HepG2 (cell line): ENCODE measurements at regions not wholly inside any gene's neighbourhood (a gene's known extent, or its start where the extent isn't known, plus 50 kb on each side); places are given as distances from the start of the nearest gene placed in this dataset.

Experiments used
- ATAC-seq: fragments of 200-7000 bp; cut with Tn5 transposase; 3 replicates; pipeline ENCODE4 v1.9.1; 2020; ENCODE audit warnings: mild to moderate bottlenecking, moderate library complexity
- BruUV-seq: library from RNA; stranded (reverse); fragments of 400-500 nt; replicated peaks from 2 replicates; lab custom pipeline; 2021; lab: Mats Ljungman, UMichigan
- CTCF ChIA-PET: fragments of 300-600 bp; formaldehyde crosslinking; extraction: SDS; loops from one replicate; lab custom pipeline; 2021; ENCODE audit warnings: low total read pairs, inconsistent platforms, low intra/inter-chr PET ratio; lab: Yijun Ruan, JAX
- POLR2A ChIA-PET: fragments of 350-600 bp; sonication (Branson Sonifier 250); formaldehyde crosslinking; loops from one replicate; lab custom pipeline; 2020; ENCODE audit warnings: antibody characterized with exemption, inconsistent platforms; lab: Yijun Ruan, JAX
- DNase-seq: peaks from one replicate; pipeline ENCODE4 v3.0.0-alpha.2; 2015; ENCODE audit warnings: low spot score
- FAIRE-seq: peaks from 3 replicates; lab custom pipeline; 2011; peaks lifted over from hg19 to GRCh38; lab: Jason Lieb, UNC
- H2AFZ ChIP-seq: one replicate; pipeline ENCODE4 v1.6.1; 2011; ENCODE audit warnings: low read length, inconsistent platforms
- H3K27ac ChIP-seq: fragments of 300-600 bp; 3 replicates; pipeline ENCODE4 v1.8.0; 2011; ENCODE audit warnings: mixed run types, mild to moderate bottlenecking, mixed read lengths, low read length, inconsistent platforms; ENCODE audit not compliant: insufficient read depth; ENCODE audit errors: extremely low read length
- H3K27me3 ChIP-seq, 2 experiments: fragments of 200-600 bp in 1 of 2; 2 replicates in 1 of 2; 3 replicates in 1 of 2; pipeline versions ENCODE4 v1.6.0 to v1.8.0; 2011; ENCODE audit warnings: low read length in 2 of 2, mild to moderate bottlenecking in 2 of 2, moderate library complexity in 2 of 2, inconsistent platforms in 1 of 2; ENCODE audit not compliant: insufficient read depth in 2 of 2, control insufficient read depth in 1 of 2
- H3K36me3 ChIP-seq, 2 experiments: fragments of 200-600 bp in 1 of 2; replicated peaks in 1 of 2; 2 replicates in 1 of 2; 3 replicates in 1 of 2; pipeline versions ENCODE4 v1.5.1 to v1.8.0; 2011; ENCODE audit warnings: low read length in 2 of 2, inconsistent platforms in 1 of 2; ENCODE audit not compliant: insufficient read depth in 2 of 2, control insufficient read depth in 1 of 2
- H3K4me1 ChIP-seq: 2 replicates; pipeline ENCODE4 v1.5.1; 2012; ENCODE audit warnings: low read length, inconsistent platforms; ENCODE audit not compliant: insufficient read depth
- H3K4me2 ChIP-seq: 2 replicates; pipeline ENCODE4 v1.6.0; 2011; ENCODE audit warnings: low read depth, low read length, inconsistent platforms
- H3K4me3 ChIP-seq, 3 experiments: fragments of 200-600 bp in 1 of 3; sonication (generic), shearing (Covaris generic) in 1 of 3; replicated peaks in 1 of 3; 2 replicates each; pipeline ENCODE4 v1.5.1; 2011 to 2016; ENCODE audit warnings: low read length in 3 of 3, inconsistent platforms in 2 of 3, low read depth in 2 of 3, mild to moderate bottlenecking in 2 of 3, control low read depth in 1 of 3, mixed read lengths in 1 of 3; ENCODE audit not compliant: insufficient read depth in 1 of 3
- H3K79me2 ChIP-seq: one replicate; pipeline ENCODE4 v1.6.1; 2011; ENCODE audit warnings: low read length, inconsistent platforms; ENCODE audit not compliant: insufficient read depth
- H3K9ac ChIP-seq: 2 replicates; pipeline ENCODE4 v1.6.0; 2011; ENCODE audit warnings: mild to moderate bottlenecking, low read depth, low read length, inconsistent platforms; ENCODE audit not compliant: insufficient read depth
- H3K9me3 ChIP-seq: 2 replicates; pipeline ENCODE4 v1.5.1; 2012; ENCODE audit warnings: mild to moderate bottlenecking, low read length
- H4K20me1 ChIP-seq: 2 replicates; pipeline ENCODE4 v1.6.0; 2011; ENCODE audit warnings: inconsistent platforms, mild to moderate bottlenecking, low read length, moderate library complexity; ENCODE audit not compliant: insufficient read depth
- SNAPC2 ChIP-seq: sonication (generic); formaldehyde crosslinking; IDR thresholded peaks from 2 replicates; pipeline ENCODE4 v1.8.1; 2022; ENCODE audit warnings: mild to moderate bottlenecking, missing genetic modification reagents
- SP1 ChIP-seq, 2 experiments: fragments of 450-650 bp in 1 of 2; sonication (generic) in 1 of 2; formaldehyde crosslinking in 1 of 2; IDR thresholded peaks; 2 replicates each; pipeline versions ENCODE4 v1.4.0 to v1.6.1; 2016 to 2020; ENCODE audit warnings: missing genetic modification reagents in 1 of 2
- ZIK1 ChIP-seq: sonication (generic); formaldehyde crosslinking; IDR thresholded peaks from 2 replicates; pipeline ENCODE4 v1.5.0; 2020; ENCODE audit warnings: mild to moderate bottlenecking, low read depth, missing genetic modification reagents, borderline replicate concordance
- ZNF382 ChIP-seq: sonication (generic); formaldehyde crosslinking; IDR thresholded peaks from 2 replicates; pipeline ENCODE4 v1.5.0; 2020; ENCODE audit warnings: missing genetic modification reagents, mild to moderate bottlenecking, borderline replicate concordance
- WGBS: methylation state at CpG from one replicate; pipeline ENCODE4 v1.1.6; 2017; ENCODE audit warnings: low lambda C conversion rate; 5-methylcytosine and 5-hydroxymethylcytosine counted together
- in situ Hi-C: cut with HindIII; loops from 2 replicates; pipeline ENCODE4 v1.10.0; 2017; ENCODE audit warnings: low pct_unique_long_range_greater_than_20kb; ENCODE audit not compliant: extremely low pct_ligation_motif_present
- intact Hi-C: fragments of 100-400 bp; cut with micrococcal nuclease; formaldehyde crosslinking; loops from one replicate; pipeline ENCODE4 v1.10.0; 2022; ENCODE audit not compliant: unreplicated experiment
- TF ChIP-seq, protein P1 (sequence below): fragments of 450-650 bp; IDR thresholded peaks from 2 replicates; pipeline ENCODE4 v1.6.1; 2016
- TF ChIP-seq, protein P2 (sequence below): sonication (generic); formaldehyde crosslinking; IDR thresholded peaks from 2 replicates; pipeline ENCODE4 v1.4.0; 2020; ENCODE audit warnings: missing genetic modification reagents, borderline replicate concordance

DNA sequence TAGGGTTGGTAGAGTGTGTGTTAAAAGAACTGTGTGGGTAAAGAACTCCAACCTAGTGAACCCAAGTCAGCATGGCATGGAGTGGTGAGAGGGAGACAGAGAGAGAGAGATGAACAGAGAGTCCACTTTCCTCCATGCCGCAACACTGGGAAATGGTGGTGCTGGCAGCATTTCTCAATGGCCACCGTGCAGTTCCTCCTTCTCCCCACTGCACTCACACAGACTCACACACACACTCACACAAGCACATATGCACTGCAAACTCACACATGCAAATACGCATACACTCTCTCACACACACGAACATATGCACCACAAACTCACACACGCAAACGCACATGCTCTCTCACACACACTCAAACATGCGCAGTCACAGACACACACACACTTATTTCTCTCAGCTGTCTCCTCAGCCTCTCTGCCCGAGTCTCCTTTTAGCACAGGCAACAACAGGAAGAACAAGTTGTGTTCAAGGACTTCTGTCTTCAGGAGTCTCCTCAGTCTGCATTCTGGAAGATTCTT, 66.5 kb upstream of the LY86 start:
- ChIA-PET CTCF (no interaction called here), POLR2A (no interaction called here)
- no peak for FAIRE-seq
- Histone ChIP-seq H3K4me1 (no peaks in the 10 kb centered on the region), H2AFZ (no peak overlapping the region), H4K20me1 (no peaks in the 10 kb centered on the region), H3K4me3 (no peak overlapping the region), H3K79me2 (no peaks in the 10 kb centered on the region), H3K27ac (no peak overlapping the region), H3K36me3 (no peaks in the 10 kb centered on the region), H3K9me3 (no peaks in the 10 kb centered on the region), H3K27me3 (peaks cover 2 to 27% of the 10 kb centered on the region in 2 experiments; a peak in 3 of 5 replicates), H3K9ac (no peak overlapping the region), H3K4me2 (no peak overlapping the region)
- DNase-seq: no peak
- no peak for TF ChIP-seq ZNF382 (CRISPR knock-in tag)
- TF ChIP-seq, protein P1, sequence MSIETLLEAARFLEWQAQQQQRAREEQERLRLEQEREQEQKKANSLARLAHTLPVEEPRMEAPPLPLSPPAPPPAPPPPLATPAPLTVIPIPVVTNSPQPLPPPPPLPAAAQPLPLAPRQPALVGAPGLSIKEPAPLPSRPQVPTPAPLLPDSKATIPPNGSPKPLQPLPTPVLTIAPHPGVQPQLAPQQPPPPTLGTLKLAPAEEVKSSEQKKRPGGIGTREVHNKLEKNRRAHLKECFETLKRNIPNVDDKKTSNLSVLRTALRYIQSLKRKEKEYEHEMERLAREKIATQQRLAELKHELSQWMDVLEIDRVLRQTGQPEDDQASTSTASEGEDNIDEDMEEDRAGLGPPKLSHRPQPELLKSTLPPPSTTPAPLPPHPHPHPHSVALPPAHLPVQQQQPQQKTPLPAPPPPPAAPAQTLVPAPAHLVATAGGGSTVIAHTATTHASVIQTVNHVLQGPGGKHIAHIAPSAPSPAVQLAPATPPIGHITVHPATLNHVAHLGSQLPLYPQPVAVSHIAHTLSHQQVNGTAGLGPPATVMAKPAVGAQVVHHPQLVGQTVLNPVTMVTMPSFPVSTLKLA: peak; percentile 44
- intact Hi-C loops (no loop called here), in situ Hi-C loops (no loop called here)
- BruUV-seq: no TSS peak
- ATAC-seq: no peak
- 59% methylated on average over 8 of the region's 8 CpGs for WGBS

DNA sequence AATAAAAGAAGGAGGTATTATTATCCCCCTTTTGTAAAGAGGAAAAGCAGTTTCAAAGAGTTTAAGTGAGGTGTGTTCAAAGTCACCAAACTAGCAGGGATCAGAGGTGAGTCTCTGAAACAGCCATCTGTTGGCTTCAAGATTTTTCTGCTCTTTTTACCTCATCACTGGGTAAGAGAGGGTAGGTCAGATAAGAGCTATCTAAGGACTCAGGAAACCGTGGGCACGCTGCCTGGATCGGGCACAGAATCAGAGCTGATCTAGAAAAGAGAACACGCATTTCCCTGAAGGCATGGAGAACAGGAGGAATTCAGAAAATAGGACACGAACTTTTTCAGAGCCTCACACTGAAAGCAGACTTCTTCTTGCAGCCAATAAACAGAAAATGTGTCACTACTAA, 65.8 kb upstream of the LY86 start:
- no peak for DNase-seq

More for the DNA sequence above, 65.8 kb upstream of the LY86 start:
- H3K4me1 ChIP-seq: no peaks in the 10 kb centered on the region
- no peak overlapping the region for H3K4me3 ChIP-seq
- H3K27me3 ChIP-seq: peaks cover 2 to 22% of the 10 kb centered on the region in 2 experiments; a peak in 3 of 5 replicates
- ChIA-PET CTCF (no interaction called here), POLR2A (no interaction called here)
- H4K20me1 ChIP-seq: no peaks in the 10 kb centered on the region
- no peak overlapping the region for H3K4me2 ChIP-seq
- no peak overlapping the region for H2AFZ ChIP-seq
- ATAC-seq (no peak), FAIRE-seq (no peak)
- no peak overlapping the region for H3K9ac ChIP-seq
- H3K9me3 ChIP-seq: no peaks in the 10 kb centered on the region
- in situ Hi-C loops: no loop called here
- WGBS: 16% methylated on average over 5 of the region's 5 CpGs
- no peaks in the 10 kb centered on the region for H3K79me2 ChIP-seq
- intact Hi-C loops: no loop called here
- no peak for TF ChIP-seq SP1 (IDR thresholded peaks at IDR 0.05)
- TF ChIP-seq SP1 (CRISPR knock-in tag; IDR thresholded peaks at IDR 0.05): no peak
- TF ChIP-seq ZIK1 (CRISPR knock-in tag): no peak
- TF ChIP-seq, protein P2, sequence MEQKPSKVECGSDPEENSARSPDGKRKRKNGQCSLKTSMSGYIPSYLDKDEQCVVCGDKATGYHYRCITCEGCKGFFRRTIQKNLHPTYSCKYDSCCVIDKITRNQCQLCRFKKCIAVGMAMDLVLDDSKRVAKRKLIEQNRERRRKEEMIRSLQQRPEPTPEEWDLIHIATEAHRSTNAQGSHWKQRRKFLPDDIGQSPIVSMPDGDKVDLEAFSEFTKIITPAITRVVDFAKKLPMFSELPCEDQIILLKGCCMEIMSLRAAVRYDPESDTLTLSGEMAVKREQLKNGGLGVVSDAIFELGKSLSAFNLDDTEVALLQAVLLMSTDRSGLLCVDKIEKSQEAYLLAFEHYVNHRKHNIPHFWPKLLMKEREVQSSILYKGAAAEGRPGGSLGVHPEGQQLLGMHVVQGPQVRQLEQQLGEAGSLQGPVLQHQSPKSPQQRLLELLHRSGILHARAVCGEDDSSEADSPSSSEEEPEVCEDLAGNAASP (CRISPR knock-in tag): no peak
- no peak for TF ChIP-seq SNAPC2 (CRISPR knock-in tag)
- H3K27ac ChIP-seq: no peak overlapping the region
- no TSS peak for BruUV-seq
- H3K36me3 ChIP-seq: no peaks in the 10 kb centered on the region
